MM.1S (cell line): ENCODE measurements at regions not wholly inside any gene's neighbourhood (a gene's known extent, or its start where the extent isn't known, plus 50 kb on each side); places are given as distances from the start of the nearest gene placed in this dataset.
"Not testable (repeated sequence)": the region's sequence is repeated elsewhere in the genome, so short reads cannot be mapped to it uniquely, and the experiment has no call there.

ENCODE experiments used
- DNase-seq: peaks from one replicate; pipeline ENCODE4 v3.0.0-alpha.2; 2015
- H2AFZ ChIP-seq: fragments of 300-600 bp; sonication (generic); 2 replicates; pipeline ENCODE4 v1.6.0; 2016; ENCODE audit warnings: antibody characterized with exemption, low read length
- H3F3A ChIP-seq: fragments of 300-600 bp; sonication (generic); 2 replicates; pipeline ENCODE4 v1.6.1; 2016; ENCODE audit warnings: mild to moderate bottlenecking, antibody characterized with exemption, low read length, moderate library complexity, mixed read lengths; ENCODE audit not compliant: insufficient read depth
- H3K27ac ChIP-seq: fragments of 300-600 bp; sonication (generic); 2 replicates; pipeline ENCODE4 v1.5.1; 2016; ENCODE audit warnings: mild to moderate bottlenecking, low read length
- H3K27me3 ChIP-seq: fragments of 300-600 bp; sonication (generic); replicated peaks from 2 replicates; pipeline ENCODE4 v1.6.0; 2016; ENCODE audit warnings: low read length; ENCODE audit not compliant: insufficient read depth
- H3K36me3 ChIP-seq: fragments of 300-600 bp; sonication (generic); replicated peaks from 2 replicates; pipeline ENCODE4 v1.6.1; 2016; ENCODE audit warnings: mild to moderate bottlenecking, low read length, mixed read lengths; ENCODE audit not compliant: insufficient read depth
- H3K4me1 ChIP-seq: fragments of 300-600 bp; sonication (generic); 2 replicates; pipeline ENCODE4 v1.6.1; 2016; ENCODE audit warnings: low read length, mixed read lengths
- H3K4me2 ChIP-seq: fragments of 300-600 bp; sonication (generic); 2 replicates; pipeline ENCODE4 v1.6.0; 2016; ENCODE audit warnings: low read depth, low read length
- H3K4me3 ChIP-seq: fragments of 300-600 bp; sonication (generic); 2 replicates; pipeline ENCODE4 v1.5.1; 2016; ENCODE audit warnings: low read length, mixed read lengths
- H3K79me2 ChIP-seq: fragments of 300-600 bp; sonication (generic); 2 replicates; pipeline ENCODE4 v1.6.1; 2016; ENCODE audit warnings: mixed run types, low read length, mixed read lengths
- H3K9ac ChIP-seq: fragments of 300-600 bp; sonication (generic); 2 replicates; pipeline ENCODE4 v1.6.1; 2016; ENCODE audit warnings: low read length, mixed read lengths
- H3K9me2 ChIP-seq: fragments of 300-600 bp; sonication (generic); replicated peaks from 2 replicates; pipeline ENCODE4 v1.6.1; 2016; ENCODE audit warnings: mild to moderate bottlenecking, low read length, mixed read lengths; ENCODE audit not compliant: insufficient read depth
- H3K9me3 ChIP-seq: fragments of 300-600 bp; sonication (generic); replicated peaks from 2 replicates; pipeline ENCODE4 v1.6.1; 2016; ENCODE audit warnings: mild to moderate bottlenecking, low read length, mixed read lengths; ENCODE audit not compliant: insufficient read depth
- H4K20me1 ChIP-seq: fragments of 300-600 bp; sonication (generic); 2 replicates; pipeline ENCODE4 v1.6.1; 2016; ENCODE audit warnings: mild to moderate bottlenecking, low read length, moderate library complexity, mixed read lengths; ENCODE audit not compliant: insufficient read depth
- EZH2 ChIP-seq: fragments of 300-600 bp; sonication (generic); optimal IDR thresholded peaks from 2 replicates; pipeline ENCODE3; 2017; ENCODE audit warnings: low read depth, mild to moderate bottlenecking, antibody characterized with exemption, low read length, mixed read lengths
- EZH2phosphoT487 ChIP-seq: fragments of 300-600 bp; sonication (generic); IDR thresholded peaks from 2 replicates; pipeline ENCODE4 v1.6.1; 2018; ENCODE audit warnings: antibody characterized with exemption, low read length
- TF ChIP-seq, protein P1 (sequence below): fragments of 300-600 bp; sonication (generic); IDR thresholded peaks from 2 replicates; pipeline ENCODE4 v1.5.1; 2016; ENCODE audit warnings: antibody characterized with exemption, low read length, mixed read lengths

GRCh38 chr20:53804920-53805894 is 211.6 kb upstream of the ZNF217 start:
- H3K9me3 ChIP-seq: no peaks in the 10 kb centered on the region
- no peaks in the 10 kb centered on the region for H3K36me3 ChIP-seq
- no peaks in the 10 kb centered on the region for H3K4me1 ChIP-seq
- H3K9ac ChIP-seq: no peak overlapping the region
- no peak overlapping the region for H3K4me2 ChIP-seq
- H3K27me3 ChIP-seq: no peaks in the 10 kb centered on the region
- TF ChIP-seq, protein P1, sequence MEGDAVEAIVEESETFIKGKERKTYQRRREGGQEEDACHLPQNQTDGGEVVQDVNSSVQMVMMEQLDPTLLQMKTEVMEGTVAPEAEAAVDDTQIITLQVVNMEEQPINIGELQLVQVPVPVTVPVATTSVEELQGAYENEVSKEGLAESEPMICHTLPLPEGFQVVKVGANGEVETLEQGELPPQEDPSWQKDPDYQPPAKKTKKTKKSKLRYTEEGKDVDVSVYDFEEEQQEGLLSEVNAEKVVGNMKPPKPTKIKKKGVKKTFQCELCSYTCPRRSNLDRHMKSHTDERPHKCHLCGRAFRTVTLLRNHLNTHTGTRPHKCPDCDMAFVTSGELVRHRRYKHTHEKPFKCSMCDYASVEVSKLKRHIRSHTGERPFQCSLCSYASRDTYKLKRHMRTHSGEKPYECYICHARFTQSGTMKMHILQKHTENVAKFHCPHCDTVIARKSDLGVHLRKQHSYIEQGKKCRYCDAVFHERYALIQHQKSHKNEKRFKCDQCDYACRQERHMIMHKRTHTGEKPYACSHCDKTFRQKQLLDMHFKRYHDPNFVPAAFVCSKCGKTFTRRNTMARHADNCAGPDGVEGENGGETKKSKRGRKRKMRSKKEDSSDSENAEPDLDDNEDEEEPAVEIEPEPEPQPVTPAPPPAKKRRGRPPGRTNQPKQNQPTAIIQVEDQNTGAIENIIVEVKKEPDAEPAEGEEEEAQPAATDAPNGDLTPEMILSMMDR: no peak
- TF ChIP-seq EZH2phosphoT487: no peak
- no peak for TF ChIP-seq EZH2
- DNase-seq: no peak
- no peaks in the 10 kb centered on the region for H3F3A ChIP-seq
- H3K9me2 ChIP-seq: no peaks in the 10 kb centered on the region
- H4K20me1 ChIP-seq: no peaks in the 10 kb centered on the region
- H2AFZ ChIP-seq: no peak overlapping the region
- no peaks in the 10 kb centered on the region for H3K79me2 ChIP-seq
- no peak overlapping the region for H3K4me3 ChIP-seq
- no peak overlapping the region for H3K27ac ChIP-seq

- not testable (repeated sequence) for H2AFZ ChIP-seq, H3K27me3 ChIP-seq, H3K4me2 ChIP-seq, H3K9me2 ChIP-seq, H3K27ac ChIP-seq, H3K36me3 ChIP-seq, H3K9ac ChIP-seq, H3K4me1 ChIP-seq, H3K9me3 ChIP-seq, H3K4me3 ChIP-seq, DNase-seq, H3K79me2 ChIP-seq, H4K20me1 ChIP-seq, H3F3A ChIP-seq
Observed at GRCh38 chr20:53804308-53804707, 210.7 kb upstream of the ZNF217 start.

- H3K36me3 ChIP-seq: no peaks in the 10 kb centered on the region
- no peak overlapping the region for H3K4me3 ChIP-seq
- H3K4me1 ChIP-seq: no peaks in the 10 kb centered on the region
- no peak overlapping the region for H2AFZ ChIP-seq
- H3K4me2 ChIP-seq: no peak overlapping the region
- H4K20me1 ChIP-seq: no peaks in the 10 kb centered on the region
- no peaks in the 10 kb centered on the region for H3K79me2 ChIP-seq
- no peaks in the 10 kb centered on the region for H3K9me3 ChIP-seq
- H3K9me2 ChIP-seq: no peaks in the 10 kb centered on the region
- DNase-seq: no peak
- no peaks in the 10 kb centered on the region for H3F3A ChIP-seq
- H3K27me3 ChIP-seq: no peaks in the 10 kb centered on the region
- no peak for TF ChIP-seq EZH2phosphoT487
- TF ChIP-seq, protein P1: no peak
- TF ChIP-seq EZH2: no peak
- no peak overlapping the region for H3K9ac ChIP-seq
- no peak overlapping the region for H3K27ac ChIP-seq
Observed at GRCh38 chr20:53803492-53804155, 210.0 kb upstream of the ZNF217 start.
